ENCODE measurements at regions not wholly inside any gene's neighbourhood (a gene's known extent, or its start where the extent isn't known, plus 50 kb on each side); places are given as distances from the start of the nearest gene placed in this dataset.

DNA sequence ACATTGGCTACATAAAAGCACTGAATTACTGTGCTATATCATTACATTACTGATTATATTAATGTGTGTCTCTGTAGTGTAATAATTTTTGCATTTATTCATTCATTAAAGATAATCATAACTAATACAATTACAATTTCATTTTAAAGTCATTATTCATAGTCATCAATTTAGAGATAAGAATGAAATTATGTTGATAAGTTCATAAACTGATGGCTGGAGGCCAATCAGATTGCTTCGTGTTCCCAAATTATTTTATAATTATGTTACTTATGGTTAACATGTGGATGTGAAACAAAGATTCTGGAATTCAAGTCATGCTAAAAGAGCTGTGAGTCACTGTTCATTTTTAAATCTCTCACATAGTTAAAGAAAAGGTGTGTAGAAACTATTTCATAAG lies 223.4 kb upstream of the HAND2 start (continued):
- TF ChIP-seq CHD7 (IDR thresholded peaks at IDR 0.05; ENCODE audit: insufficient replicate concordance, low read length) (no peak), E2F6 (IDR thresholded peaks at IDR 0.05) (no peak)
